ENCODE measurements at regions not wholly inside any gene's neighbourhood (a gene's known extent, or its start where the extent isn't known, plus 50 kb on each side); places are given as distances from the start of the nearest gene placed in this dataset.

- no peak for TF ChIP-seq ZNF462 (CRISPR knock-in tag; IDR thresholded peaks at IDR 0.05)
- TF ChIP-seq STAT1 (IDR thresholded peaks at IDR 0.05; ENCODE audit: unreplicated experiment): no peak
- TF ChIP-seq EZH2 (IDR thresholded peaks at IDR 0.05; ENCODE audit: low read depth, unreplicated experiment): no peak
- TF ChIP-seq JUNB (IDR thresholded peaks at IDR 0.05; ENCODE audit: unreplicated experiment): no peak
- no peak for TF ChIP-seq ZNF114 (CRISPR knock-in tag; IDR thresholded peaks at IDR 0.05)
Observed at GRCh38 chr3:17852217-17852616, 109.8 kb upstream of the TBC1D5 start (continued).

GRCh38 chr3:17850448-17850847 is 108.0 kb upstream of the TBC1D5 start:
- Histone ChIP-seq H4K20me1 (replicated peaks; ENCODE audit: insufficient read depth) (no peaks in the 10 kb centered on the region), H3K4me3 (no peak overlapping the region), H3K9me2 (ENCODE audit: insufficient read depth) (peaks cover 12% of the 10 kb centered on the region; the same call in 1 of the 2 replicates), H3F3A (replicated peaks; ENCODE audit: low read depth) (no peaks in the 10 kb centered on the region), H3K27me3 (ENCODE audit: insufficient read depth) (no peaks in the 10 kb centered on the region), H3K4me2 (no peak overlapping the region), H3K27ac (ENCODE audit: low read depth) (no peak overlapping the region), H2AFZ (no peak overlapping the region), H3K4me1 (ENCODE audit: insufficient read depth) (no peaks in the 10 kb centered on the region), H3K79me2 (replicated peaks; ENCODE audit: insufficient read depth) (no peaks in the 10 kb centered on the region), H3K36me3 (ENCODE audit: insufficient read depth) (no peaks in the 10 kb centered on the region)
- no peak for ATAC-seq
- H3K4me1 Mint-ChIP-seq: no peaks in the 10 kb centered on the region
- no peak for DNase-seq (ENCODE audit: low spot score)
- no peaks in the 10 kb centered on the region; the same call in 1 of the 3 replicates for H3K9me3 Mint-ChIP-seq
- H3K27me3 Mint-ChIP-seq (ENCODE audit: insufficient read depth, low read depth, poor library complexity): no peaks in the 10 kb centered on the region
- no peak overlapping the region for H3K4me3 Mint-ChIP-seq
- TF ChIP-seq ZNF114 (CRISPR knock-in tag; IDR thresholded peaks at IDR 0.05) (no peak), NANOG (IDR thresholded peaks at IDR 0.05; ENCODE audit: borderline replicate concordance) (no peak)
- H3K36me3 Mint-ChIP-seq (ENCODE audit: low read depth): no peaks in the 10 kb centered on the region
- H3K27ac Mint-ChIP-seq: no peak overlapping the region
